AG09309 (cell line): ENCODE measurements at regions not wholly inside any gene's neighbourhood (a gene's known extent, or its start where the extent isn't known, plus 50 kb on each side); places are given as distances from the start of the nearest gene placed in this dataset.

ENCODE experiments used
- DNase-seq: peaks from one replicate; pipeline ENCODE4 v3.0.0-alpha.2; 2010; ENCODE audit warnings: low read depth
- H3K4me3 ChIP-seq: 2 replicates; pipeline ENCODE4 v1.5.1; 2011; ENCODE audit warnings: mild to moderate bottlenecking, low read depth, low read length, moderate library complexity; ENCODE audit not compliant: control insufficient read depth
- CTCF ChIP-seq: IDR thresholded peaks from 2 replicates; pipeline ENCODE4 v1.5.1; 2011; ENCODE audit warnings: mild to moderate bottlenecking, low read depth, low read length, inconsistent platforms; ENCODE audit not compliant: insufficient read depth, control insufficient read depth; ENCODE audit errors: missing control alignments

GRCh38 chr5:82561797-82562196, 283.6 kb upstream of the RPS23 start:
- DNase-seq, result no peak
- H3K4me3 ChIP-seq, result no peak overlapping the region
- no peak for TF ChIP-seq CTCF

- no peak for DNase-seq
- H3K4me3 ChIP-seq, result no peak overlapping the region
- TF ChIP-seq CTCF, result no peak
Observed at GRCh38 chr5:82560969-82561368, 282.8 kb upstream of the RPS23 start.

GRCh38 chr5:82560561-82560960, 282.4 kb upstream of the RPS23 start:
- no peak for DNase-seq
- TF ChIP-seq CTCF, result no peak
- H3K4me3 ChIP-seq, result no peak overlapping the region

- TF ChIP-seq CTCF, result no peak
- no peak for DNase-seq
- no peak overlapping the region for H3K4me3 ChIP-seq
Observed at GRCh38 chr5:82551840-82552385, 273.8 kb upstream of the RPS23 start.

GRCh38 chr5:82551192-82551591, 273.0 kb upstream of the RPS23 start:
- TF ChIP-seq CTCF, result no peak
- H3K4me3 ChIP-seq, result no peak overlapping the region
- DNase-seq, result no peak

- no peak overlapping the region for H3K4me3 ChIP-seq
- TF ChIP-seq CTCF, result no peak
- no peak for DNase-seq
Observed at GRCh38 chr5:82549263-82549662, 271.1 kb upstream of the RPS23 start.

- DNase-seq, result no peak
- H3K4me3 ChIP-seq, result no peak overlapping the region
- no peak for TF ChIP-seq CTCF
Observed at GRCh38 chr5:82544004-82544403, 265.9 kb upstream of the RPS23 start.
